GM18505 (cell line): ENCODE measurements at regions not wholly inside any gene's neighbourhood (a gene's known extent, or its start where the extent isn't known, plus 50 kb on each side); places are given as distances from the start of the nearest gene placed in this dataset.

ENCODE experiments used
- ATAC-seq: cut with Tn5 transposase; IDR thresholded peaks from one replicate; pipeline ENCODE4 v1.9.1; 2021; ENCODE audit not compliant: unreplicated experiment
- POLR2A ChIP-seq: IDR thresholded peaks from 4 replicates; pipeline ENCODE4 v1.6.1; 2011; ENCODE audit warnings: borderline replicate concordance; ENCODE audit not compliant: insufficient read depth, insufficient read length; ENCODE audit errors: extremely low read depth

- ATAC-seq, result no peak
- no peak for TF ChIP-seq POLR2A
Observed at GRCh38 chr5:155193483-155194107, 180.0 kb downstream of the KIF4B start.

- ATAC-seq, result no peak
- TF ChIP-seq POLR2A, result no peak
Observed at GRCh38 chr5:155200608-155201007, 187.1 kb downstream of the KIF4B start.

GRCh38 chr5:155211764-155212163, 198.2 kb downstream of the KIF4B start:
- TF ChIP-seq POLR2A, result no peak
- no peak for ATAC-seq

GRCh38 chr5:155222393-155222792, 208.8 kb downstream of the KIF4B start:
- ATAC-seq, result no peak
- no peak for TF ChIP-seq POLR2A

- no peak for TF ChIP-seq POLR2A
- no peak for ATAC-seq
Observed at GRCh38 chr5:155229135-155229534, 215.6 kb downstream of the KIF4B start.

GRCh38 chr5:155239803-155240202, 226.2 kb downstream of the KIF4B start:
- no peak for TF ChIP-seq POLR2A
- ATAC-seq, result no peak

GRCh38 chr5:155250596-155250995, 237.0 kb downstream of the KIF4B start:
- TF ChIP-seq POLR2A, result no peak
- no peak for ATAC-seq

- ATAC-seq, result no peak
- TF ChIP-seq POLR2A, result no peak
Observed at GRCh38 chr5:155252025-155252424, 238.5 kb downstream of the KIF4B start.

- ATAC-seq, result no peak
Observed at GRCh38 chr5:155252717-155253116, 239.2 kb downstream of the KIF4B start.

GRCh38 chr5:155254399-155254798, 240.8 kb downstream of the KIF4B start:
- ATAC-seq, result no peak
- no peak for TF ChIP-seq POLR2A

More at GRCh38 chr5:155252717-155253116, 239.2 kb downstream of the KIF4B start:
- no peak for TF ChIP-seq POLR2A

- no peak for TF ChIP-seq POLR2A
- no peak for ATAC-seq
Observed at GRCh38 chr5:155258161-155258560, 244.6 kb downstream of the KIF4B start.

GRCh38 chr5:155259648-155260047, 246.1 kb downstream of the KIF4B start:
- no peak for TF ChIP-seq POLR2A
- no peak for ATAC-seq

- no peak for ATAC-seq
- no peak for TF ChIP-seq POLR2A
Observed at GRCh38 chr5:155260798-155261197, 247.2 kb downstream of the KIF4B start.

GRCh38 chr5:155263381-155263780, 249.8 kb downstream of the KIF4B start:
- TF ChIP-seq POLR2A, result no peak
- ATAC-seq, result no peak

- ATAC-seq, result no peak
- no peak for TF ChIP-seq POLR2A
Observed at GRCh38 chr5:155264809-155265208, 251.3 kb downstream of the KIF4B start.
